ENCODE measurements at regions not wholly inside any gene's neighbourhood (a gene's known extent, or its start where the extent isn't known, plus 50 kb on each side); places are given as distances from the start of the nearest gene placed in this dataset.
A peak's percentile ranks its signal among the peaks of the same experiment; 100 is the strongest.

DNA sequence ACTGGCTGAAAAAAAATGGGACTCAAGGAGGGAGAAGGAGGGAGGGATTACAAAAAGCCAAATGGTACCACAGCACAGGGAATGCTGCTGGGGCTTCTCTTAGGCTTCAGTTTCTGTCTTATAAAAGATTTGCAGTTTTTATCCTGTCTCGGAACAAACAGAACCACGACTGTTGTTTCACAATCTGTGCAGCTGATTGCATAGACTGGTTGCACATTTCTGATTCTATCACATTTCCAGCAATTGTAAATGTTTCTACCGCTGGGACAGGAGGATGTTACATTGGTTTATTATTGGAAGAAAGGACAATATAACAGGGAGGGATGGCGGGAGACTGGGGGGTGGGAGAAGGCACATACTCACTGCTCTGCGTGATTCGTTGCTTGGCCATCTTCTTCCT lies 73.5 kb upstream of the ARID1B start:
- POLR2A ChIA-PET, result interaction anchor here (7.6 kb wide), 1 partner anchor 51 kb away, joined by 74 read pairs; no protein-coding TSS in a partner anchor

DNA sequence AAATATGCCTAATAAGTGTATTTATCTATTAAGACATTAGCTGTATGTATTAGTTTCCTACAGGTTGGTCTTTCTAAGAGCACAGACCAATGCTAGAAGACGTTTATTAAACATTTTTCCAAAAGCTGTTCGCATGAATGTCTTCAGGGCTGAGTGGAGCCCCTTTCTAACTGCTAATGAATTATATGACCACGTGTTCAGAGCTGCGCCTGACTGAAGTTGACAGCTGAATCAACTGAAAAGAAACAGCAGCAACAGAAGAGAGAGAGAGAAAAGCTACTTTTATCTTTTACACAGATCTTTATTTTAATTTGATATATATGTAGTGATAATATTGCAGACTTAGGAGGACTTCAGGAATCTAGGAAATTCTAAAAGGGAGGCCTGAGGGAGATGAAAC lies 75.2 kb upstream of the ARID1B start:
- ChIA-PET CTCF (ENCODE audit: unreplicated experiment) (interaction anchor here (1.1 kb wide), 1 partner anchor 9 kb away, joined by 6 read pairs; no protein-coding TSS in a partner anchor), POLR2A (interaction anchor here (0.8 to 7.6 kb wide), 7 partner anchors 11 to 139 kb away, joined by 4 to 74 read pairs (median 5); no protein-coding TSS in a partner anchor)
- H3K4me3 ChIP-seq (ENCODE audit: low read depth, low read length, poor library complexity, severe bottlenecking), result no peak overlapping the region
- H3K4me2 ChIP-seq (ENCODE audit: low read length), result peak overlapping the region; percentile 13
- peak overlapping the region; percentile 62; the same call in 1 of the 2 replicates for H2AFZ ChIP-seq (ENCODE audit: low read length)
- TF ChIP-seq, protein P1, sequence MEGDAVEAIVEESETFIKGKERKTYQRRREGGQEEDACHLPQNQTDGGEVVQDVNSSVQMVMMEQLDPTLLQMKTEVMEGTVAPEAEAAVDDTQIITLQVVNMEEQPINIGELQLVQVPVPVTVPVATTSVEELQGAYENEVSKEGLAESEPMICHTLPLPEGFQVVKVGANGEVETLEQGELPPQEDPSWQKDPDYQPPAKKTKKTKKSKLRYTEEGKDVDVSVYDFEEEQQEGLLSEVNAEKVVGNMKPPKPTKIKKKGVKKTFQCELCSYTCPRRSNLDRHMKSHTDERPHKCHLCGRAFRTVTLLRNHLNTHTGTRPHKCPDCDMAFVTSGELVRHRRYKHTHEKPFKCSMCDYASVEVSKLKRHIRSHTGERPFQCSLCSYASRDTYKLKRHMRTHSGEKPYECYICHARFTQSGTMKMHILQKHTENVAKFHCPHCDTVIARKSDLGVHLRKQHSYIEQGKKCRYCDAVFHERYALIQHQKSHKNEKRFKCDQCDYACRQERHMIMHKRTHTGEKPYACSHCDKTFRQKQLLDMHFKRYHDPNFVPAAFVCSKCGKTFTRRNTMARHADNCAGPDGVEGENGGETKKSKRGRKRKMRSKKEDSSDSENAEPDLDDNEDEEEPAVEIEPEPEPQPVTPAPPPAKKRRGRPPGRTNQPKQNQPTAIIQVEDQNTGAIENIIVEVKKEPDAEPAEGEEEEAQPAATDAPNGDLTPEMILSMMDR (conservative IDR thresholded peaks at IDR 0.05; ENCODE audit: low read length), result no peak
- TF ChIP-seq EZH2phosphoT487 (IDR thresholded peaks at IDR 0.05; ENCODE audit: borderline replicate concordance, low read depth, low read length), result no peak
- H4K20me1 ChIP-seq (ENCODE audit: insufficient read depth, low read length), result no peaks in the 10 kb centered on the region
- H3K4me1 ChIP-seq (ENCODE audit: insufficient read depth, low read length, poor library complexity, severe bottlenecking), result peaks cover 66% of the 10 kb centered on the region
- H3K27ac ChIP-seq (ENCODE audit: low read depth, low read length, poor library complexity, severe bottlenecking), result no peak overlapping the region
- no peaks in the 10 kb centered on the region for H3K9me3 ChIP-seq (ENCODE audit: low read length)
- DNase-seq (ENCODE audit: low spot score), result peak; percentile 51
- intact Hi-C loops (cut with micrococcal nuclease; ENCODE audit: unreplicated experiment), result no loop called here
- no peaks in the 10 kb centered on the region for H3K36me3 ChIP-seq (ENCODE audit: insufficient read depth, low read length)
- BruUV-seq (replicated peaks), result no TSS peak
- H3K79me2 ChIP-seq (ENCODE audit: insufficient read depth, low read depth, low read length), result no peaks in the 10 kb centered on the region
- no peaks in the 10 kb centered on the region for H3K9me2 ChIP-seq (ENCODE audit: insufficient read depth, low read length)

More for the DNA sequence above, 73.5 kb upstream of the ARID1B start:
- intact Hi-C loops (cut with micrococcal nuclease; ENCODE audit: unreplicated experiment), result no loop called here
- Histone ChIP-seq H3K9me2 (ENCODE audit: insufficient read depth, low read length) (no peaks in the 10 kb centered on the region), H3K4me2 (ENCODE audit: low read length) (peak overlapping the region; percentile 34; the same call in 1 of the 2 replicates), H3K9me3 (ENCODE audit: low read length) (no peaks in the 10 kb centered on the region), H3K4me1 (ENCODE audit: insufficient read depth, low read length, poor library complexity, severe bottlenecking) (peaks cover 51% of the 10 kb centered on the region), H3K27ac (ENCODE audit: low read depth, low read length, poor library complexity, severe bottlenecking) (no peak overlapping the region), H3K79me2 (ENCODE audit: insufficient read depth, low read depth, low read length) (no peaks in the 10 kb centered on the region), H3K4me3 (ENCODE audit: low read depth, low read length, poor library complexity, severe bottlenecking) (no peak overlapping the region), H2AFZ (ENCODE audit: low read length) (peak overlapping the region; percentile 77; the same call in 1 of the 2 replicates), H3K36me3 (ENCODE audit: insufficient read depth, low read length) (no peaks in the 10 kb centered on the region), H4K20me1 (ENCODE audit: insufficient read depth, low read length) (no peaks in the 10 kb centered on the region)
- no TSS peak for BruUV-seq (replicated peaks)
- TF ChIP-seq EZH2phosphoT487 (IDR thresholded peaks at IDR 0.05; ENCODE audit: borderline replicate concordance, low read depth, low read length), result no peak
- TF ChIP-seq, protein P1 (conservative IDR thresholded peaks at IDR 0.05; ENCODE audit: low read length), result no peak
- CTCF ChIA-PET (ENCODE audit: unreplicated experiment), result no interaction called here
- no peak for DNase-seq (ENCODE audit: low spot score)

DNA sequence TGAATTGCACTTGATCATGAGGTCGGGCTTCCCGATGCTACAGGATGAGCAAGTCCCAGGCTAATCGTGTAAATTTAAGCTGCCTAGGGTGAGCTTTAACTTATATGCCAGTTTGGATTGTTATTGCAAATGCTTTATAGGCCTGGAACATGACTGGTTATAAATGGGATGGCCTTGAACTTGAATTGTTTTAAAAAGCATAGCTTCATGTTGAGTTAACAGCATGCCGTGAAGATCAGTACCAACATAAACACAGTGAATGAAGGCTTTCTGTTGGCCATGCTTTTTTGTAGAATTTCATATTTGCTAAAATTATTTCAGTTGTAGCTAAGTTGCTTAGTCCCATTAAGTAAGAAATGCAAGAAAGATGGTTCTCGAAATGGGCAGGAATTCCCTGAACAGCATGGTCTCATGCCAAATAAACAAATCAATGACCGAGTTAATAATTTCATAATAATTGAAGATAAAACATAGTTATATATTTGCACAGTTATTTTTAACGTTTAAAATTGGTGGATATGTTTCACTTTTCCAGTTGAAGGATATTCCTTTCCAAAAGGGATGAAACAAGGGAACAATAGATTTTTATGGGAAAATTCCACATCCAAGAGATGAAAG lies 76.6 kb upstream of the ARID1B start:
- ChIA-PET POLR2A (interaction anchor here (0.7 to 7.6 kb wide), 18 partner anchors 8 to 626 kb away, joined by 3 to 74 read pairs (median 4); no protein-coding TSS in a partner anchor), CTCF (ENCODE audit: unreplicated experiment) (no interaction called here)
- TF ChIP-seq, protein P1 (conservative IDR thresholded peaks at IDR 0.05; ENCODE audit: low read length), result no peak
- TF ChIP-seq EZH2phosphoT487 (IDR thresholded peaks at IDR 0.05; ENCODE audit: borderline replicate concordance, low read depth, low read length), result no peak
- Histone ChIP-seq H3K27ac (ENCODE audit: low read depth, low read length, poor library complexity, severe bottlenecking) (no peak overlapping the region), H3K36me3 (ENCODE audit: insufficient read depth, low read length) (no peaks in the 10 kb centered on the region), H4K20me1 (ENCODE audit: insufficient read depth, low read length) (no peaks in the 10 kb centered on the region), H3K9me2 (ENCODE audit: insufficient read depth, low read length) (no peaks in the 10 kb centered on the region), H3K4me2 (ENCODE audit: low read length) (peak overlapping the region; percentile 78; the same call in 1 of the 2 replicates), H3K4me1 (ENCODE audit: insufficient read depth, low read length, poor library complexity, severe bottlenecking) (peaks cover 80% of the 10 kb centered on the region), H2AFZ (ENCODE audit: low read length) (no peak overlapping the region), H3K79me2 (ENCODE audit: insufficient read depth, low read depth, low read length) (no peaks in the 10 kb centered on the region), H3K9me3 (ENCODE audit: low read length) (no peaks in the 10 kb centered on the region), H3K4me3 (ENCODE audit: low read depth, low read length, poor library complexity, severe bottlenecking) (no peak overlapping the region)
- no TSS peak for BruUV-seq (replicated peaks)
- DNase-seq (ENCODE audit: low spot score), result no peak
- intact Hi-C loops (cut with micrococcal nuclease; ENCODE audit: unreplicated experiment), result no loop called here

All from OCI-LY7 (cell line).